ENCODE measurements at regions not wholly inside any gene's neighbourhood (a gene's known extent, or its start where the extent isn't known, plus 50 kb on each side); places are given as distances from the start of the nearest gene placed in this dataset.

- H3K4me3 ChIP-seq = no peak overlapping the region
- no peak overlapping the region for H3K27ac ChIP-seq
- no peak for DNase-seq (ENCODE audit: low spot score)
- no peak for TF ChIP-seq CTCF (IDR thresholded peaks at IDR 0.05)
Observed at GRCh38 chr5:167452136-167452535, 839.3 kb upstream of the WWC1 start.

GRCh38 chr5:167453246-167454030, 838.0 kb upstream of the WWC1 start:
- no peak for TF ChIP-seq CTCF (IDR thresholded peaks at IDR 0.05)
- no peak for DNase-seq (ENCODE audit: low spot score)
- no peak overlapping the region for H3K27ac ChIP-seq
- no peak overlapping the region for H3K4me3 ChIP-seq

GRCh38 chr5:167458412-167458811, 833.0 kb upstream of the WWC1 start:
- Histone ChIP-seq H3K4me3 (no peak overlapping the region), H3K27ac (no peak overlapping the region)
- DNase-seq (ENCODE audit: low spot score) = no peak
- no peak for TF ChIP-seq CTCF (IDR thresholded peaks at IDR 0.05)

- TF ChIP-seq CTCF (IDR thresholded peaks at IDR 0.05) = no peak
- no peak for DNase-seq (ENCODE audit: low spot score)
- H3K27ac ChIP-seq = no peak overlapping the region
- no peak overlapping the region for H3K4me3 ChIP-seq
Observed at GRCh38 chr5:167460449-167461020, 830.9 kb upstream of the WWC1 start.

GRCh38 chr5:167463939-167464338, 827.5 kb upstream of the WWC1 start:
- H3K27ac ChIP-seq = no peak overlapping the region
- DNase-seq (ENCODE audit: low spot score) = no peak
- H3K4me3 ChIP-seq = no peak overlapping the region
- no peak for TF ChIP-seq CTCF (IDR thresholded peaks at IDR 0.05)

- TF ChIP-seq CTCF (IDR thresholded peaks at IDR 0.05) = no peak
- DNase-seq (ENCODE audit: low spot score) = no peak
- H3K4me3 ChIP-seq = no peak overlapping the region
- no peak overlapping the region for H3K27ac ChIP-seq
Observed at GRCh38 chr5:167466992-167467391, 824.5 kb upstream of the WWC1 start.

GRCh38 chr5:167472566-167473108, 818.8 kb upstream of the WWC1 start:
- no peak overlapping the region for H3K27ac ChIP-seq
- no peak for DNase-seq (ENCODE audit: low spot score)
- no peak overlapping the region for H3K4me3 ChIP-seq
- no peak for TF ChIP-seq CTCF (IDR thresholded peaks at IDR 0.05)
